ENCODE measurements at regions not wholly inside any gene's neighbourhood (a gene's known extent, or its start where the extent isn't known, plus 50 kb on each side); places are given as distances from the start of the nearest gene placed in this dataset.
"Not testable (repeated sequence)": the region's sequence is repeated elsewhere in the genome, so short reads cannot be mapped to it uniquely, and the experiment has no call there.

- peaks cover 0 to 8% of the 10 kb centered on the region in 2 donors for H3K4me1 ChIP-seq (ENCODE audit: control insufficient read depth in 2 of 2, insufficient read depth in 2 of 2, low read length in 2 of 2)
- no peaks in the 10 kb centered on the region for H3K27me3 ChIP-seq (ENCODE audit: control insufficient read depth in 2 of 2, insufficient read depth in 2 of 2, low read length in 2 of 2)
- no peaks in the 10 kb centered on the region for H3K9me3 ChIP-seq (ENCODE audit: control insufficient read depth in 2 of 2, low read length in 2 of 2)
- H3K9ac ChIP-seq (ENCODE audit: low read depth in 1 of 2, low read length in 2 of 2) = no peak overlapping the region
- no peak overlapping the region for H3K4me3 ChIP-seq (ENCODE audit: low read length in 2 of 2)
- no peak overlapping the region for H3K27ac ChIP-seq (ENCODE audit: low read depth in 2 of 2, low read length in 2 of 2)
- H3K36me3 ChIP-seq (ENCODE audit: control insufficient read depth in 2 of 2, insufficient read depth in 2 of 2, low read length in 2 of 2) = no peaks in the 10 kb centered on the region
Measured at GRCh38 chr2:8602809-8603208, 79.0 kb upstream of the ID2 start.

DNA sequence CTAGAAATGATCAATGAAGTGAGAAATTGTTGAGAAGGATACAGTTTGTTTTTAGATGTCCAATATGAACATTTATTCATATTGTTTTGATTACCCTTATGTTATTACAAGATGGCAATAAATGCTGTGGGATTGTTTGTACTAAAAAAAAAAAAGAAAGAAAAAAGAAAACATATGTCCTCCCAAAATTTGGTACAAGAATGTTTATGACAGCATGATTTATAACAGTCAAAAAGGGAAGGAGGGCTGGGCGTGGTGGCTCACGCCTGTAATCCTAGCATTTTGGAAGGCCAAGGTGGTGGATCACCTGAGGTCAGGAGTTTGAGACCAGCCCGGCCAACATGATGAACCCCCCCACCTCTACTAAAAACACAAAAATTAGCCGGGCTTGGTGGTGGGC is 78.5 kb upstream of the ID2 start:
- H3K9ac ChIP-seq (ENCODE audit: low read depth in 1 of 2, low read length in 2 of 2); H3K4me3 ChIP-seq (ENCODE audit: low read length in 2 of 2); H3K36me3 ChIP-seq (ENCODE audit: control insufficient read depth in 2 of 2, insufficient read depth in 2 of 2, low read length in 2 of 2); H3K4me1 ChIP-seq (ENCODE audit: control insufficient read depth in 2 of 2, insufficient read depth in 2 of 2, low read length in 2 of 2); H3K9me3 ChIP-seq (ENCODE audit: control insufficient read depth in 2 of 2, low read length in 2 of 2); H3K27ac ChIP-seq (ENCODE audit: low read depth in 2 of 2, low read length in 2 of 2); H3K27me3 ChIP-seq (ENCODE audit: control insufficient read depth in 2 of 2, insufficient read depth in 2 of 2, low read length in 2 of 2): not testable (repeated sequence)

DNA sequence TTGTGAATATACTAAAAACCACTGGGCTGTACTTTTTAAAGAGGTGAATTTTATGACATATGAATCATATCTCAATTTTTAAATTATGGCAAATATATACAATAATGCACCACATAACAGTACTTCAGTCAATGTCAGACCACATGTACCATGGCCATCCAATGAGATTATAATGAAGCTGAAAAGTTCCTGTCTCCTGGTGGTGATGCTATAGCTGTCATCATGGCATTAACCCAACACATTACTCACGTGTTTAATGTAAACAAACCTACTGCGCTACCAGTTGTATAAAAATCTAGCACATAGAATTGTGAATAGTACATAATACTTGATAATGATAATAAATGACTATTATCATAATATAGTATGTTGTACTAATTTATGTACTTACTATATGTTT is 77.6 kb upstream of the ID2 start:
- no peak overlapping the region for H3K9ac ChIP-seq (ENCODE audit: low read depth in 1 of 2, low read length in 2 of 2)
- no peaks in the 10 kb centered on the region for H3K27me3 ChIP-seq (ENCODE audit: control insufficient read depth in 2 of 2, insufficient read depth in 2 of 2, low read length in 2 of 2)
- no peak overlapping the region for H3K4me3 ChIP-seq (ENCODE audit: low read length in 2 of 2)
- H3K4me1 ChIP-seq (ENCODE audit: control insufficient read depth in 2 of 2, insufficient read depth in 2 of 2, low read length in 2 of 2) = peaks cover 0 to 8% of the 10 kb centered on the region in 2 donors
- H3K36me3 ChIP-seq (ENCODE audit: control insufficient read depth in 2 of 2, insufficient read depth in 2 of 2, low read length in 2 of 2) = no peaks in the 10 kb centered on the region
- no peak overlapping the region for H3K27ac ChIP-seq (ENCODE audit: low read depth in 2 of 2, low read length in 2 of 2)
- H3K9me3 ChIP-seq (ENCODE audit: control insufficient read depth in 2 of 2, low read length in 2 of 2) = no peaks in the 10 kb centered on the region

GRCh38 chr2:8605351-8606065 is 76.3 kb upstream of the ID2 start:
- H3K27me3 ChIP-seq (ENCODE audit: control insufficient read depth in 2 of 2, insufficient read depth in 2 of 2, low read length in 2 of 2) = no peaks in the 10 kb centered on the region
- no peak overlapping the region for H3K9ac ChIP-seq (ENCODE audit: low read depth in 1 of 2, low read length in 2 of 2)
- no peak overlapping the region for H3K27ac ChIP-seq (ENCODE audit: low read depth in 2 of 2, low read length in 2 of 2)
- peaks cover 0 to 8% of the 10 kb centered on the region in 2 donors for H3K4me1 ChIP-seq (ENCODE audit: control insufficient read depth in 2 of 2, insufficient read depth in 2 of 2, low read length in 2 of 2)
- H3K36me3 ChIP-seq (ENCODE audit: control insufficient read depth in 2 of 2, insufficient read depth in 2 of 2, low read length in 2 of 2) = no peaks in the 10 kb centered on the region
- no peak overlapping the region for H3K4me3 ChIP-seq (ENCODE audit: low read length in 2 of 2)
- H3K9me3 ChIP-seq (ENCODE audit: control insufficient read depth in 2 of 2, low read length in 2 of 2) = no peaks in the 10 kb centered on the region

- Histone ChIP-seq H3K4me3 (ENCODE audit: low read length in 2 of 2) (no peak overlapping the region), H3K27ac (ENCODE audit: low read depth in 2 of 2, low read length in 2 of 2) (no peak overlapping the region), H3K9ac (ENCODE audit: low read depth in 1 of 2, low read length in 2 of 2) (no peak overlapping the region), H3K4me1 (ENCODE audit: control insufficient read depth in 2 of 2, insufficient read depth in 2 of 2, low read length in 2 of 2) (peaks cover 0 to 8% of the 10 kb centered on the region in 2 donors), H3K27me3 (ENCODE audit: control insufficient read depth in 2 of 2, insufficient read depth in 2 of 2, low read length in 2 of 2) (no peaks in the 10 kb centered on the region), H3K36me3 (ENCODE audit: control insufficient read depth in 2 of 2, insufficient read depth in 2 of 2, low read length in 2 of 2) (no peaks in the 10 kb centered on the region), H3K9me3 (ENCODE audit: control insufficient read depth in 2 of 2, low read length in 2 of 2) (no peaks in the 10 kb centered on the region)
Measured at GRCh38 chr2:8606226-8606625, 75.6 kb upstream of the ID2 start.

- H3K27ac ChIP-seq (ENCODE audit: low read depth in 2 of 2, low read length in 2 of 2) = no peak overlapping the region
- H3K9me3 ChIP-seq (ENCODE audit: control insufficient read depth in 2 of 2, low read length in 2 of 2) = no peaks in the 10 kb centered on the region
- H3K9ac ChIP-seq (ENCODE audit: low read depth in 1 of 2, low read length in 2 of 2) = no peak overlapping the region
- H3K4me1 ChIP-seq (ENCODE audit: control insufficient read depth in 2 of 2, insufficient read depth in 2 of 2, low read length in 2 of 2) = peaks cover 0 to 8% of the 10 kb centered on the region in 2 donors
- H3K4me3 ChIP-seq (ENCODE audit: low read length in 2 of 2) = no peak overlapping the region
- no peaks in the 10 kb centered on the region for H3K27me3 ChIP-seq (ENCODE audit: control insufficient read depth in 2 of 2, insufficient read depth in 2 of 2, low read length in 2 of 2)
- H3K36me3 ChIP-seq (ENCODE audit: control insufficient read depth in 2 of 2, insufficient read depth in 2 of 2, low read length in 2 of 2) = no peaks in the 10 kb centered on the region
Measured at GRCh38 chr2:8606649-8607550, 75.0 kb upstream of the ID2 start.

GRCh38 chr2:8607606-8608005 is 74.2 kb upstream of the ID2 start:
- Histone ChIP-seq H3K4me1 (ENCODE audit: control insufficient read depth in 2 of 2, insufficient read depth in 2 of 2, low read length in 2 of 2) (peaks cover 0 to 8% of the 10 kb centered on the region in 2 donors), H3K27me3 (ENCODE audit: control insufficient read depth in 2 of 2, insufficient read depth in 2 of 2, low read length in 2 of 2) (no peaks in the 10 kb centered on the region), H3K36me3 (ENCODE audit: control insufficient read depth in 2 of 2, insufficient read depth in 2 of 2, low read length in 2 of 2) (no peaks in the 10 kb centered on the region), H3K9ac (ENCODE audit: low read depth in 1 of 2, low read length in 2 of 2) (no peak overlapping the region), H3K4me3 (ENCODE audit: low read length in 2 of 2) (no peak overlapping the region), H3K27ac (ENCODE audit: low read depth in 2 of 2, low read length in 2 of 2) (no peak overlapping the region), H3K9me3 (ENCODE audit: control insufficient read depth in 2 of 2, low read length in 2 of 2) (no peaks in the 10 kb centered on the region)

DNA sequence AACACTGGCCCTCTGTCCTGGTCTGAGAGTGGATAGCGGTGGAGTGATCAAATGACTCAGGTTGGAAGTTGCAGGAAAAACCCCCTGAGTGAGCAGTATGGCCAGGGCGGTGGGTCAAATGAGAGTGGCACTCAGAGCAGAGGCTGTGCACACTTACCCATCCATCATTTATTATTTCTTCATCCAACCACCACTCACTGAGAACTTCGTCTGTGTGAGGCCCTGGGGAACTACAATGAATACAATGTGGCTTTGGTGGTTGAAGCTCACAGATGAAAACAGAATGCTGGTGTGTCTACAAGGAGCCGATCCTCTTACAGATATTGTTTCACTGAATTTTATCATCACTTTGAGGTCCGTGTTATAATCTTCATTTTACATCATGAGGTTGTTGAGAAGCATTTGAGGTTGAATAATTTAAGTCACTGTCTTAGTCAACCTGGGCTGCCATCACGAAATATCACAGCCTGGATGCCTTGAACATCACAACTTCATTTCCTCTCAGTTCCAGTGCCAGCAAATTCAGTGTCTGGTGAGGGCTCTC is 73.4 kb upstream of the ID2 start:
- Histone ChIP-seq H3K36me3 (ENCODE audit: control insufficient read depth in 2 of 2, insufficient read depth in 2 of 2, low read length in 2 of 2) (no peaks in the 10 kb centered on the region), H3K9me3 (ENCODE audit: control insufficient read depth in 2 of 2, low read length in 2 of 2) (no peaks in the 10 kb centered on the region), H3K4me3 (ENCODE audit: low read length in 2 of 2) (no peak overlapping the region), H3K27me3 (ENCODE audit: control insufficient read depth in 2 of 2, insufficient read depth in 2 of 2, low read length in 2 of 2) (no peaks in the 10 kb centered on the region), H3K9ac (ENCODE audit: low read depth in 1 of 2, low read length in 2 of 2) (no peak overlapping the region), H3K27ac (ENCODE audit: low read depth in 2 of 2, low read length in 2 of 2) (no peak overlapping the region), H3K4me1 (ENCODE audit: control insufficient read depth in 2 of 2, insufficient read depth in 2 of 2, low read length in 2 of 2) (peaks cover 0 to 8% of the 10 kb centered on the region in 2 donors)

GRCh38 chr2:8609357-8609811 is 72.5 kb upstream of the ID2 start:
- Histone ChIP-seq H3K36me3 (ENCODE audit: control insufficient read depth in 2 of 2, insufficient read depth in 2 of 2, low read length in 2 of 2) (no peaks in the 10 kb centered on the region), H3K27ac (ENCODE audit: low read depth in 2 of 2, low read length in 2 of 2) (no peak overlapping the region), H3K9me3 (ENCODE audit: control insufficient read depth in 2 of 2, low read length in 2 of 2) (no peaks in the 10 kb centered on the region), H3K4me3 (ENCODE audit: low read length in 2 of 2) (no peak overlapping the region), H3K4me1 (ENCODE audit: control insufficient read depth in 2 of 2, insufficient read depth in 2 of 2, low read length in 2 of 2) (peaks cover 0 to 8% of the 10 kb centered on the region in 2 donors), H3K27me3 (ENCODE audit: control insufficient read depth in 2 of 2, insufficient read depth in 2 of 2, low read length in 2 of 2) (no peaks in the 10 kb centered on the region), H3K9ac (ENCODE audit: low read depth in 1 of 2, low read length in 2 of 2) (no peak overlapping the region)

- H3K4me3 ChIP-seq (ENCODE audit: low read length in 2 of 2); H3K27me3 ChIP-seq (ENCODE audit: control insufficient read depth in 2 of 2, insufficient read depth in 2 of 2, low read length in 2 of 2); H3K4me1 ChIP-seq (ENCODE audit: control insufficient read depth in 2 of 2, insufficient read depth in 2 of 2, low read length in 2 of 2); H3K9ac ChIP-seq (ENCODE audit: low read depth in 1 of 2, low read length in 2 of 2); H3K36me3 ChIP-seq (ENCODE audit: control insufficient read depth in 2 of 2, insufficient read depth in 2 of 2, low read length in 2 of 2); H3K9me3 ChIP-seq (ENCODE audit: control insufficient read depth in 2 of 2, low read length in 2 of 2); H3K27ac ChIP-seq (ENCODE audit: low read depth in 2 of 2, low read length in 2 of 2): not testable (repeated sequence)
Measured at GRCh38 chr2:8610775-8611174, 71.1 kb upstream of the ID2 start.
